Left ventricle myocardium inferior (tissue), 1 donor: ENCODE measurements at regions not wholly inside any gene's neighbourhood (a gene's known extent, or its start where the extent isn't known, plus 50 kb on each side); places are given as distances from the start of the nearest gene placed in this dataset.

Experiments used
- DNase-seq: peaks from one replicate; pipeline ENCODE4 v3.0.0-alpha.2; 2020
- H3K27ac ChIP-seq: fragments of 200-600 bp; replicated peaks from 2 replicates; pipeline ENCODE4 v1.8.0; 2021
- H3K27me3 ChIP-seq: fragments of 200-600 bp; 2 replicates; pipeline ENCODE4 v1.8.0; 2021; ENCODE audit warnings: low read depth
- H3K36me3 ChIP-seq: fragments of 200-600 bp; 2 replicates; pipeline ENCODE4 v1.8.0; 2021
- H3K4me1 ChIP-seq: fragments of 200-600 bp; 2 replicates; pipeline ENCODE4 v1.8.0; 2021
- H3K4me3 ChIP-seq: fragments of 200-600 bp; 2 replicates; pipeline ENCODE4 v1.8.0; 2021; ENCODE audit warnings: mild to moderate bottlenecking, moderate library complexity
- H3K9me3 ChIP-seq: fragments of 200-600 bp; replicated peaks from 2 replicates; pipeline ENCODE4 v1.8.0; 2021
- CTCF ChIP-seq: fragments of 200-600 bp; IDR thresholded peaks from 2 replicates; pipeline ENCODE4 v1.8.0; 2021; ENCODE audit warnings: antibody characterized with exemption, mild to moderate bottlenecking, borderline replicate concordance
- intact Hi-C: fragments of 100-400 bp; cut with micrococcal nuclease; formaldehyde crosslinking; loops from one replicate; pipeline ENCODE4 v1.11.0; 2022
- donor health status: DM: no; HTN: yes; CAD: no; lungs with severe emphysema.

GRCh38 chr13:83272076-83272475 lies 610.2 kb downstream of the SLITRK1 start:
- intact Hi-C loops, result no loop called here
- no peak for TF ChIP-seq CTCF
- no peaks in the 10 kb centered on the region for H3K36me3 ChIP-seq

GRCh38 chr13:83265279-83265678 lies 617.0 kb downstream of the SLITRK1 start:
- no peak overlapping the region for H3K27ac ChIP-seq
- no peaks in the 10 kb centered on the region for H3K36me3 ChIP-seq
- no peak overlapping the region for H3K4me3 ChIP-seq
- no peak for TF ChIP-seq CTCF
- H3K27me3 ChIP-seq, result no peaks in the 10 kb centered on the region
- peaks cover 7% of the 10 kb centered on the region for H3K9me3 ChIP-seq
- H3K4me1 ChIP-seq, result no peaks in the 10 kb centered on the region
- DNase-seq, result no peak
- intact Hi-C loops, result no loop called here

More at GRCh38 chr13:83272076-83272475, 610.2 kb downstream of the SLITRK1 start:
- Histone ChIP-seq H3K4me1 (no peaks in the 10 kb centered on the region), H3K27ac (no peak overlapping the region), H3K27me3 (no peaks in the 10 kb centered on the region), H3K9me3 (no peaks in the 10 kb centered on the region), H3K4me3 (no peak overlapping the region)
- DNase-seq, result no peak

- no peaks in the 10 kb centered on the region for H3K27me3 ChIP-seq
- DNase-seq, result no peak
- H3K4me3 ChIP-seq, result no peak overlapping the region
- no peak overlapping the region for H3K27ac ChIP-seq
- intact Hi-C loops, result no loop called here
- peaks cover 29% of the 10 kb centered on the region for H3K9me3 ChIP-seq
- H3K36me3 ChIP-seq, result no peaks in the 10 kb centered on the region
- H3K4me1 ChIP-seq, result no peaks in the 10 kb centered on the region
- TF ChIP-seq CTCF, result no peak
Measured at GRCh38 chr13:83248751-83249150, 633.5 kb downstream of the SLITRK1 start.

GRCh38 chr13:83232626-83233025 lies 649.6 kb downstream of the SLITRK1 start:
- intact Hi-C loops, result no loop called here
- TF ChIP-seq CTCF, result no peak
- Histone ChIP-seq H3K27ac (no peak overlapping the region), H3K4me1 (no peaks in the 10 kb centered on the region), H3K36me3 (no peaks in the 10 kb centered on the region), H3K27me3 (no peaks in the 10 kb centered on the region), H3K4me3 (no peak overlapping the region), H3K9me3 (no peaks in the 10 kb centered on the region)
- no peak for DNase-seq

- Histone ChIP-seq H3K36me3 (no peaks in the 10 kb centered on the region), H3K9me3 (no peaks in the 10 kb centered on the region), H3K4me3 (no peak overlapping the region), H3K4me1 (no peaks in the 10 kb centered on the region), H3K27ac (no peak overlapping the region), H3K27me3 (no peaks in the 10 kb centered on the region)
- TF ChIP-seq CTCF, result no peak
- DNase-seq, result no peak
- intact Hi-C loops, result no loop called here
Measured at GRCh38 chr13:83229574-83230305, 652.5 kb downstream of the SLITRK1 start.
